ENCODE measurements at regions not wholly inside any gene's neighbourhood (a gene's known extent, or its start where the extent isn't known, plus 50 kb on each side); places are given as distances from the start of the nearest gene placed in this dataset.
"Not testable (repeated sequence)": the region's sequence is repeated elsewhere in the genome, so short reads cannot be mapped to it uniquely, and the experiment has no call there.

DNA sequence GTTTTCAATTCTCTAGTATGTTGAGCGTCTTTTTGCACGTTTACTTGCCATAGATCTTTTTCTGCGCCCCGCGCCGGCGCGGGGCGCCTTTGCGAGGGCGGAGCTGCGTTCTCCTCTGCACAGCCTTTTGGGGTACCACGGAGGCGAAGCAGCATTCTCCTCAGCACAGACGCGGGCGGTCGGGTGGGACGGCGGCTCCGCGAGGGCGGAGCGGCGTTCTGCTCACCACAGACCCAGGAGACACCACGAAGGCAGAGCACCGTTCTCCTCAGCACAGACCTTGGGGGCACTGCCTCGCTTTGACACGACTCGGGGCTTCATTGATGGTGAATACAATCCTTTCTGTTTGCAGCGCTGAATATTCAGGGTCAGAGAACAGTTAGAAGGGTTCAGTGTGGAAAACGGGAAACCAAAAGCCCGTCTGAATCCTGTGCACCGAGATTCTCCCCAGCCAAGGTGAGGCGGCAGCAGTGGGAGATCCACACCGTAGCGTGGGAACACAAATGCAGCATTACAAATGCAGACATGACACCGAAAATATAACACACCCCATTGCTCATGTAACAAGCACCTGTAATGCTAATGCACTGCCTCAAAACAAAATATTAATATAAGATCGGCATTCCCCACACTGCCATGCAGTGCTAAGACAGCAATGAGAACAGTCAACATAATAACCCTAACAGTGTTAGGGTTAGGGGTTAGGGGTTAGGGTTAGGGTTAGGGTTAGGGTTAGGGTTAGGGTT is 190.7 kb upstream of the VIPR2 start:
- not testable (repeated sequence) for DNase-seq

DNA sequence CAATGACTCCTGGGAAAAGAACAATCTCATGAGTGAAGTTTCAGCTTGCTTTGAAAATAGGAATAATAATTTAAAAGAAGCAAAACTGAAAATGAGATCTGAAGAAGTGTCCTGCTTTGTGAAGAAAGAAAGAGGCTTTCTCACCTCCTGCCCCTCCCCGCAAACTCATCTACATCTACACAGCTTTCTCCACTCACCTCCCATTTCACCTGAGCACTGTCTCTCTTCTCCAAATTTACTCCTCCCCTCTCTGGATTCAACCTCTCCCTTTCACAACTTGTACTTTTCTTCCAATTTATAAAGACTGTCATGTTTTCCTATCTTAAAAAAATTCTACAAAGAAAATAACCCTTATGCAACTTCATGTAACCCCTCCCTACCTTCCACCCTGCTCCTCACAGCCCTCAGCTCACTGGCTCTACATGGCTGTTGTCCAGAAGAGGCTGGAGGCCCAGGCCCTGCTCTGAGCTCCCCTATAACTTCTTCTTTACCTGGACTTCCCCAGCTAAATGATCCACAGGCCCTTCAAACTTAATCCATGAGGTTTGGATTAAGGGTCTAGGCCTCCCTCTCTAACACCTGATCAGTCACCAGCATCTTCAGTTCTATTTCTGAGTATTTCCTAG is 188.3 kb upstream of the VIPR2 start:
- not testable (repeated sequence) for DNase-seq

DNA sequence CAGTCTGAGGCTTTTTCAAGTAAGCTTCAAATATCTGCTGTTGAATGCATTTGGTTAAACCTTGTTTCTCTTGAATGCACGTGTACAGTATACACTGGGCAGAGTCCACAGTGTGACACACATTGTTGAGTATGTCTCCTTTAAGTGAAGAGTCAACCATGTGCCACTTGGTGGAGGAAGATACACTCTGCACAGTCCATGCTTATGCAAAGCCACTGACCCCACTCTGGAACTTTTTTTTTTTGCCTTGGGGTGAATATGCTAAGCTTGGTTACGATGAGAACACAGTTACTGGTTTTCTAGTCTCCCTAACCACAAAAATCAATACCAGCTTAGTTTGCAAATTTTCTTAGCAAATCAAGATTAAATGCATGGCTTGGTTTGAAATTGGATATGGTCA is 186.8 kb upstream of the VIPR2 start:
- DNase-seq, result no peak

DNA sequence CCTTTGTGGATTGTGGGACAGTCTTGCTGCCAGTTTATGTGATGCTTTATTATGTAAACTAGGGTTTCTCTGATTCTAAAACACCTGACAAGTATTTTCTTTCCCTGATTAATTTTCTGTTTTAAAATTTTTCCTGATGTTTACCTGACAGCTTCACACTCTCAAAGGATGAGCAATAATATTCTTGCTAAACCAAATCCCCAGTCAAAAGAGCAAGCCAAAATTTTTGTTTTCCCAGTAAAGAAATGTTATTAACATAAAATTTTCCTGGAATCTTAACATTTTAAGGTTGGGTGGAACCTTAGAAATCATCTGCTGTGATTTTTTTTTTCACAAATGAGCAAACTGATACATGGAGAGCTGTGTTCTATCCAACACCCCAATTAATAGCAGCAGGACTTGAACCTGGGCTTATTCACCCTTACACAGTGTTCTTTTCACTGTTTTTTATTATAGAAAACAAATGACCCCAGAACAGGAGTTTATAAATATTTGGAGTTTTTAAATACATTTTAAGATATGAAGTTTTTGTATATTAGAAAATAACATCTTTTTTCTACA is 185.2 kb upstream of the VIPR2 start:
- DNase-seq, result no peak

DNA sequence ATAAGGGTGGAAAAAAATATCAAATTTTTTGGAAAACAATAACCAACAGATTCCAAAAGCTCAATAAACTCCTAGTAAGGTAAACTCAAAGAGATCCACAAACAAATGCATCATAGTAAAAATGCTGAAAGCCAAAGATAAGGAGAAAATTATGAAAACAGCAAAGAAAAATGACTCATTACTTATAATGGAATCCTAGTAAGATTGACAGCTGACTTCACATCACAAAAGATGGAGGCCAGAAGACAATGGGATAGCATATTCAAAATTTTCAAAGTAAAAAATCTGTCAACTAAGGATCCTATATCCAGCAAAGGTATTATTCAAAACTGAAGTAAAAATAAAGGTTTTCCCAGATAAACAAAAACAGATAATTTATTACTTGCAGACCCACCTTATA is 183.4 kb upstream of the VIPR2 start:
- DNase-seq, result peak; percentile 3

DNA sequence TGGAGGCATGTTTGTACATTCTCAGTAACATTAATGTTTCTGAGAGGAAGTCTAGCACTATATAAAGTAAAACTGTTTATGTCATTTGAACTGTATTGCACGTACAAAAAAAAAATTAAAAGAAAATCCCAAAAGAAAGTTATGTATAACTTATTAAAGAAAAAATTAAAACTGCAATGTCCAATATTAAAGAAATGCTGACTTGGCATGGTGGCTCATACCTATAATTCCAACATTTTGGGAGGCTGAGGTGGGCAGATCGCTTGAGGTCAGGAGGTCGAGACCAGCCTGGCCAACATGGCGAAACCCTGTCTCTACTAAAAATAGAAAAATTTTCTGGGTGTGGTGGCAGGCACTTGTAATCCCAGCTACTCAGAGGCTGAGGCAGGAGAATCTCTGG is 178.7 kb upstream of the VIPR2 start:
- DNase-seq, result no peak

DNA sequence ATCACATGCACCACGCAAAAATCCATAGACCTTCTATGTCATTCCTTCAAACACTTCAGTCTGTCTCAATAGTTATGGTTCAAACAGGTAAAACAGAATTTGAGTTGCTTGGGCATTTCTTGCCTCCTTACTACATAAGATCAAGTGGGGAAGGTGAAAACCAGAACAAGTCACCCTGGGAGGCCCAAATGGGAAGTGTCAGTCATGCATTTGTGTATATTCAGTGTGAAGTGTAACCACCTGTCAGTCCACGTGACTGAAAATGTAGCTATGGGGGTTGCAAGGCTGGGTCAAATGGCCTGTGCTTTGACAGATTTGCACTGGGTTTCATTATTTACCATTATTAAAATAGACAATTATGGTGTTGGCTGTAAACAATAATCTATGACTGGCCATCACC is 176.6 kb upstream of the VIPR2 start:
- DNase-seq, result no peak

DNA sequence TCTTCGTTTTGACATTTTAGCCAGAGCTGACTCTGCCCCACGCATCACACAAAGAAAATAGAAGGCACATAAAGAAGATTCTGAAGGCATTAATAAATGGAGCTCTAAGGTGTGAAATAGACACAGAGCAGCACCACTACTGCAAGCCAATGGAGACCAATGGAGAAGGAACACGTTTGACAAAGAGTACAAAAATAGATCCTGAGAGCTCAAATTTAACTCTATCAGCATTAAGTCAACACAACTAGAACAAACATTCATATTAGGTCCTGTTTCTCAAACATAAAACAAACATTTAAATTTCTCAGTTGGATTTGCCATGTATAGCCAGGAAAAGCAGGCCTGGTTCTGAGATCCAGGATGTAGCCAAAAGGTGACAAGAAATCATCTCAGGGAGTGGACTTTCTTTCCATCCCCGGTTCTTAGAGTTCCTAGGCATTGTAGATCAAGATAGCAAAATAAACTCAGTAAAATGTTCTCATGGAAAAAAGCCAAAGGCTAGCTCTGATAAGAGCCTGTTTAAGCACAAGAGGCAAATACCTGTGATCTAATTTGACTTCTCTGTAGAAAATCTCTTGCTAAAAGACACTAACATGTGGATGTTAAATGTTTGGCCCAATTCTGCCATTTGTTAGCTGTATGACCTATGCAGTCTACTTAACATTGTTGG is 174.2 kb upstream of the VIPR2 start:
- DNase-seq, result no peak

DNA sequence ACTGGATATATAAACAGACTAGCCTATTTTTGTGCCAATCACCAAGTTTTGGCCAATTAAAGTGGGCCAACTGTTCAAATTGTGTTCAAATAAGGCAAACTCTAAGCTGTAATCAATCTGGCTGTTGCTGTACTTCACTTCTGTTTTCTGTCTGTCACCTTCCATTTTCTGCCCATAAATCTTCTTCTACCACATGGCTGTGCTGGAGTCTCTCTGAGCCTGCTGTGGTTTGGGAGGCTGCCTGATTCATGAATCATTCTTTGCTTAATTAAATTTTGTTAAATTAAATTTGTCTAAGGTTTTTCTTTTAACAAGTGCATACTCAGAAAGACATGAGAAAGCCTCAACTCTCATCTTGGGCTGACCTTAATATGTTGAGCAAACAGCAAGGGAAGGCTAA is 172.6 kb upstream of the VIPR2 start:
- DNase-seq, result no peak

DNA sequence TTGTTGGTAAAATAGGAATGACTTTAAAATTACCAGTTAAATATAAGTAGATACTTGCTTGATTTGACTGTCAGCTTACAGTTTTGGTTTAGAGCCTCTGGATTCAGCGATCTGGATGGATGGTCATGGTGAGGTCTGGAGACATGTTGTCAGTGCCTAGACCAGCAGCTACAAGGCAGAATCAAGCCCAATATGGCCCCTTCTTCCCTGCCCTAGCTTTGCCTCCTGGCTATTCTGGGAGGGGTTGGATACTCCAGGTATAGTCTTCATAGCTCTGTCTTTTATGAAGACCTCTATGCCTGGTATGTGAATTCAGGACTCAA is 166.5 kb upstream of the VIPR2 start:
- no peak for DNase-seq

DNA sequence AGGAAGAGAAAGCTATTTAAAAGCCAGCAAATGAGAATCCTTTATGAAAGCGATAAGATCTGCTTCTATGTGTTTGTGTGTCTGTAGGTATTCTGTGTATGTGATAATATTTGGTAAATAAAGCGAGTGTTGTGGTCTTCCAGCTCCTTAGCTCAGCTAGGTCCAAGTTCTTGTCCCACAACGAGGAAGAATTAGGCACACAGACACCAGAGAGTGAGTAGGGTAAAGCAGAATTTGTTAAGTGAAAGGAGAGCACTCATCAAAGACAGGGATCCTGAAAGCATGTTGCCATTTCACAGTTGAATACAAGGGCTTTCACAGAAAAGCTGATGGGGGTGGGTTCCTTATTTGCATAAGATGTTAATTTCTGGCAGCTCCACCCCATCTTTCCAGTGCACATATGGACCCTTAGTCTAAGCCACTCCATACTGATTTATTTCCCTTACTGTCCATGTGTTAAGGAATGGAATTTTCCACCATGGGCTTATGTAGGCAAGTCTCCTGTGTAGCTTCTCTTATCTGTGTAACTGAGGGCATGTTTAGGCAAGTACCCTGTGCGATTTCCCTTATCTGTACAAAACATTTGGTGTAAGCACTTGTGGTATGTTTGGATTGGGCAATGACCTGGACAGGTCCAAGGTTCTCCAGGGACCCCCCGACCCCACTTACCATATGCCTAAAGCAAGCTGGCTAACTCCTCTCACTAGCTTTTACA is 165.9 kb upstream of the VIPR2 start:
- peak; percentile 51 for DNase-seq

DNA sequence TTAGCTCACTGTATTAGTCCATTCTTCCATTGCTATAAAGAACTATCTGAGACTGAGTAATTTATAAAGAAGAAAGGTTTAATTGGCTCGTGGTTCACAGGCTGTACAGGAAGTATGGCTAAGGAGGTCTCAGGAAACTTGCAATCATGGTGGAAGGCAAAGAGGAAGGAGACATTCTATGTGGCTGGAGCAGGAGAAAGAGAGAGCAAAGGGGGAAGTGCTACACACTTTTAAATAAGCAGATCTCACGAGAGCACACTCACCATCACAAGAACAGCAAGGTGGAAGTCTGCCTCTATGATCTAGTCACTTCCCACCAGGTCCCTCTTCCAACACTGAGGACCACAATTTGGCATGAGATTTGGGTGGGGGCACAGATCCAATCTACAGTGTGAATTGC is 164.5 kb upstream of the VIPR2 start:
- DNase-seq, result not testable (repeated sequence)

DNA sequence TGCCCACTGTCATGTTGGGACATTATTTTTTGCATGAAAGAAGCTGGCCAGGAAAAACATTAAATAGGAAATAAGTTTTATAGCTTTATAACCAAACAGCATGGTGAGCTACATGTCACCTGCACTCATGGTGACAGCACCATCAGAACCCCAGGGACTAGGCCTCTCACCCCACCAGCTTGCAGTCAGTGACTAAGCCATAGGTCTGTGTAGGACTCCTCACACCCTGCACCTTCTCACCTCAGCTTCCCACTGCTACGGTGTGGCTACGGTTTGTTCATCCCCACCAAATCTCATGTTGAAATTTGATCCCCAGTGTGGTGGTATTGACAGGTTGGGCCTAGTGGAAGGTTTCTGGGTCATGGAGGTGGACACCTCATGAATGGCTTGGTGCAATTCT is 161.3 kb upstream of the VIPR2 start:
- no peak for DNase-seq

DNA sequence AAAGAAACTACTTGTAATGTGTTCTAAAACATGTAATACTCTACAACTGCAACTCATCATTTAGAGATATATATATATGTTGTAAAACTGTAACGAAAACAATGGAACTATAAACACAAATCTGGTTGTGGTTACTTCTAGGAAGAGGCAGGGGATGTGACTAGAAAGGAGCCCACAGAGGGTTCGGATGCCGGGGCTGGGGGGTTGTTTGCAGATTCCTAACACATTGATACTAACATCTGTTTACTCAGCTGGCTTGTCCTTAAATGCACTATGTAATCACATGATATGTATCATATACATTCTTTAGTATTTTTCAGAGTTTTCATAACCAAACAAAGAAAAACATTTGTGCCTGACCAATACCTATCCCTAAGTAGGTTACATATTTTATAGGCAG is 160.5 kb upstream of the VIPR2 start:
- not testable (repeated sequence) for DNase-seq

DNA sequence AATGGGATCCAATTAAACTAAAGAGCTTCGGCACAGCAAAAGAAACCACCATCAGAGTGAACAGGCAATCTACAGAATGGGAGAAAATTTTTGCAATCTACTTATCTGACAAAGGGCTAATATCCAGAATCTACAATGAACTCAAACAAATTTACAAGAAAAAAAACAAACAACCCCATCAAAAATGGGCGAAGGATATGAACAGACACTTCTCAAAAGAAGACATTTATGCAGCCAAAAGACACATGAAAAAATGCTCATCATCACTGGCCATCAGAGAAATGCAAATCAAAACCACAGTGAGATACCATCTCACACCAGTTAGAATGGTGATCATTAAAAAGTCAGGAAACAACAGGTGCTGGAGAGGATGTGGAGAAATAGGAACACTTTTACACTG is 158.8 kb upstream of the VIPR2 start:
- DNase-seq, result not testable (repeated sequence)

DNA sequence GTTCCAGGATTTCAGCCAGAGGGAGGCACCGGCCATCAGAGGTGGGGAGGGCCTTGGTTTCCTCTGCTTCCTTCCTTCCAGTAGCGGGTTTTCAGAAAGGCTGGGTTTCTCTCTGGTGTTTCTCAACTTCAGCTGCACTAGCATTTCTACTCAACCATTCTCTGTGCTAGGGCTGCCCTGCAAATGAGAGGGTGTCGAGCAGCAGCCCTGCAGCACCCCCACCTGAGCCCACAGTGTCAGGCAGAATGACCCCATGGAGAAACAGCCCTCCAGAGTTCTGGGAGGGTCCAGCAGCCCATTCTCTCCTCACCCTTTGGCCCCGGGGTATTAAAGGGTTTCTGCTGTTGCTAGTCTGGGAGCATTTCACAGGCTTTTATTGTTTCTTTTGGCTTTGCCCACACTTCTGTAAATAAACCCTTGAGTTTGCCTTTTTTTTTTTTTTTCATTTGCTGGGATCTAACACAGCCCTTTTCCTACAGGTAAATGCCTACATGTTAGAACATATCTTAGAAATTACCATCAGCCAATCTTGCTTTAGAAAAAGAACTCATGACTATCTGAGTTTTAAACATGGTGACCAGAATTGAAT is 151.5 kb upstream of the VIPR2 start:
- DNase-seq, result no peak

DNA sequence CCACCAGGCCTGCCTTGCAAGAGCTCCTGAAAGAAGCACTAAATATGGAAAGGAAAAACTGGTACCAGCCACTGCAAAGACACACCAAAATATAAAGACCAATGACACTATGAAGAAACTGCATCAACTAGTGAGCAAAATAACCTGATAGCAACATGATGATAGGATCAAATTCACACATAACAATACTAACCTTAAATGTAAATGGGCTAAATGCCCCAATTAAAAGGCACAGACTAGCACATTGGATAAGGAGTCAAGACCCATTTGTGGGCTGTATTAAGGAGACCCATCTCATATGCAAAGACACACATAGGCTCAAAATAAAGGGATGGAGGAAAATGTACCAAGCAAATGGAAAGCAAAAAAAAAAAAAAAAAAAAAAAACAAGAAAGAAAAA is 141.8 kb upstream of the VIPR2 start:
- not testable (repeated sequence) for DNase-seq

DNA sequence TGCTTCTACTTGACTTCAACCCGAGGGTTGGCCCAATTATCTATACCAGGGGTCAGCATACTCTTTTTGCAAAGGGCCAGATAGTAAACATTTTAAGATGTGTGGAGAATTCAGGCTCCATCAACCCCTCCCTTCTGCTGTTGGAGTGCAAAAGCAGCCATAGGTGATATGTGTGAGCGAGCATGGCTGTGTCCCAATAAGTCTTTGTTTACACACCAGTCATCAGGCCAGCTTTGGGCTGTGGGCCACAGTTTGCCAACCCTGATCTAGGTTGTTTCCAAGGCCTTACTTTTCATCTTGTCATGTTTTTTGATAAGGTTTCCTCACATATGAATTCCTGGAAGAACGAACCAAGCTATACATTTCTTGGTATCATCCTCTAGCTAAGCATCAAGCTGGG is 136.9 kb upstream of the VIPR2 start:
- DNase-seq, result no peak

DNA sequence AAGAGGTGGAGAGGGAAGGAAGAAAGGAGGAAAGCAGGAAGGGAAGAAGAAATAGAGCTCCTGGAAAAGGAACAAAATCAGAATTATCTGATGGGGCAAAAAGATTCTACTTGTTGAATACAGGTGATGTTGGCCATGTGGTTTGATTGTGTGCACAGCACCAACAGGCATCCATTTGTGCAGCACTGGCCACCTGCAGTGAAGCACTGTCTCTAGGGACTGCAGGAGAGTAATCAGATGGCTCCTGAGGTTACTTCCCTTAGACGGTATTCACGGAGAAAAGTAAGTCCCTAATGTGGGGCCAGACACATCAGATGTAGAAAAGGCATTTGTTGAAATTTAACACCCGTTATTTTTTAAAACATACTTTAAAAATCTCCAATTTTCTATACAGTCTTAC is 135.3 kb upstream of the VIPR2 start:
- no peak for DNase-seq

DNA sequence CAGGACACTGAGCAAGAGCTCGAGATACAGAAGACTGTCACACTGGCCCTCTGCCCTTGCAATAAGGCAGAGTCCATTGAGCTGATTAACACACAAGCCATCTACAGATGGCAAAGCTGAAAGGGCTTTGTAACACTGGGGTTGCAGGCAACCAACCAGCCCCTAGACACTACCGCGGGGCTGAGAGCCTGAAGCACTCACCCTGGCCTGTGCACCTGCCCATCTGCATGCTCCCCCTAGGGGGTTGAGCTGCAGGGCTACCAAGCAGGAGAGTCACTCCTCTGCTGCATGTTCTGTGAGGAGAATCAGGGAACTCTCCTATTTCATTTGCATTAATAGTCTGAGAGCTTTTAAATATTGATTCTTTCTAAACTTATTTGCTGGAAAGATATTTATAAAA is 128.1 kb upstream of the VIPR2 start:
- DNase-seq, result no peak

DNA sequence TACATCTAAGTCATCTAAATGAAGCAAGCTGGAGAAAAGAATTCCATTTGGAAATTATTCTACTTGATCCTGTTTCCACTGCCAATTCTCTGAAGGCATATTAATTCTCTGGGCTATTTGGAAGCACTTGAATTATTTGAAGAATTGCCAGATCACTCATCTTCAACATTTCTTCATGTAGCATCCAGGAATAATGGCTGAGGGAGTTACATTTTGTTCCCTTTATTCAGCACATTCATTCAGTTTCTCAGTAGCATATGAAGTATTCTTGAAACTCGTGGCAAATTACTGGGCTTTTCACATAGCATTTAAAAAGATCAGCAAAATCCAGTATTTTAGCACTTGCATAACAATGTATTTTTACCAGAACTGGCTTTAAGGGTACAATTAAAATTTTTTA is 127.1 kb upstream of the VIPR2 start:
- no peak for DNase-seq

DNA sequence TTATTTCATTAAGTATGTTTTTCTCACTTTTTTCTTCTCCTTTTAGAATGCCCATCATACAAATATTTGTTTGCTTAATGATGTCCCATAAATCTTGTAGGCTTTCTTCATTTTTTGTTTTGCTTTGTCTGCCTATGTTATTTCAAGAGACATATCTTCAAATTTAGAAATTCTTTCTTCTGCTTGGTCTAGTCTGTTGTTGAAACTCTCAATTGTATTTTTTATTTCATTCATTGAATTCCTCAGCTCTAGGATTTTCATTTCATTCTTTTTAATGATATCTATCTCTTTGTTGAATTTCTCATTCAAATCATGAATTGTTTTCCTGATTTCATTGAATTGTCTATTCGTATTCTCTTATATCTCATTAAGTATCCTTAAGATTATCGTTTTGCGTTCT is 125.1 kb upstream of the VIPR2 start:
- DNase-seq, result no peak

DNA sequence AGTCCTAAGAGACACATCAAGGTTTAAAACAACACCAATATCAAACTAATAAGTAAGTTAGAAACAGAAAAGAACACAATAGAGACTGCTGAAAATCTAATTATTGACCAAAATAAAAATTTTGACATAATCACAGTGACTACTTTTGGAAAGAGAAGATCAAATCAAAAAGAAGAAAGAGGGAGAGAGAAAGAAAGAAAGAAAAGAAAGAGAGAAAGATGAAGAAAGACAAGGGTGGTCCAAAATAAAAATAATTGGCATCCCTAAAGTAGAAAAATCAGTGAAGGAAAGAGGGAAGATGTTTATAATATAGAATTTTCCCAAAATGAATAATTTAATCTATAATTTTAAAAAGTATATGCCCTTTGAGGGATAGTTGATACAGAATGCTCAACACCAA is 118.8 kb upstream of the VIPR2 start:
- no peak for DNase-seq

Data from hematopoietic multipotent progenitor cell treated with erythropoietin and hydrocortisone succinate and interleukin-3 and kit ligand, for 6 days (in vitro differentiated cells).